ENCODE measurements at regions not wholly inside any gene's neighbourhood (a gene's known extent, or its start where the extent isn't known, plus 50 kb on each side); places are given as distances from the start of the nearest gene placed in this dataset.

- TF ChIP-seq ATF2 (IDR thresholded peaks at IDR 0.05; ENCODE audit: low read length) (no peak), TCF12 (IDR thresholded peaks at IDR 0.05; ENCODE audit: low read depth, low read length) (no peak), KDM1A (IDR thresholded peaks at IDR 0.05; ENCODE audit: borderline replicate concordance, low read length) (no peak)
Measured at GRCh38 chr9:14526504-14526903, 166.7 kb downstream of the ZDHHC21 start (continued).
